HCT116 (cell line): ENCODE measurements at regions not wholly inside any gene's neighbourhood (a gene's known extent, or its start where the extent isn't known, plus 50 kb on each side); places are given as distances from the start of the nearest gene placed in this dataset.
"Not testable (repeated sequence)": the region's sequence is repeated elsewhere in the genome, so short reads cannot be mapped to it uniquely, and the experiment has no call there.

Source experiments
- ATAC-seq: fragments of 200-7000 bp; cut with Tn5 transposase; 2 replicates; pipeline ENCODE4 v1.9.1; 2020; ENCODE audit warnings: mild to moderate bottlenecking, moderate library complexity
- BruUV-seq: library from RNA; stranded (reverse); fragments of 400-500 nt; replicated peaks from 2 replicates; lab custom pipeline; 2021; lab: Mats Ljungman, UMichigan
- CTCF ChIA-PET: fragments of 300-600 bp; sonication (Branson Sonifier 250); formaldehyde crosslinking; loops from one replicate; lab custom pipeline; 2021; ENCODE audit warnings: antibody characterized with exemption; lab: Charles Lee
- POLR2A ChIA-PET: fragments of 300-600, 350-600 bp; sonication (Branson Sonifier 250); formaldehyde crosslinking; loops from one replicate; lab custom pipeline; 2021; ENCODE audit warnings: antibody characterized with exemption; lab: Charles Lee
- RAD21 ChIA-PET, 2 experiments: fragments of 300-600 bp; sonication (Branson Sonifier 250); formaldehyde crosslinking; loops; one replicate each; lab custom pipeline; 2023; ENCODE audit warnings: low total read pairs in 2 of 2; ENCODE audit not compliant: uncharacterized antibody in 2 of 2, unreplicated experiment in 2 of 2, low non-redundant PET in 1 of 2; lab: Charles Lee
- DNase-seq: peaks from one replicate; pipeline ENCODE4 v3.0.0-alpha.2; 2010; ENCODE audit warnings: low read depth, low spot score
- H2AFZ ChIP-seq: fragments of 200-600 bp; shearing (Covaris generic), sonication (generic); 2 replicates; pipeline ENCODE4 v1.6.1; 2017; ENCODE audit warnings: low read depth, mixed run types, mixed read lengths, antibody characterized with exemption, low read length; ENCODE audit not compliant: poor library complexity, severe bottlenecking
- H3K27ac ChIP-seq: 2 replicates; pipeline ENCODE4 v1.5.1; 2012; ENCODE audit warnings: low read depth, low read length
- H3K27me3 ChIP-seq: fragments of 200-600 bp; sonication (generic); 2 replicates; pipeline ENCODE4 v1.6.1; 2016; ENCODE audit warnings: mixed run types, low read length, mixed read lengths; ENCODE audit not compliant: insufficient read depth
- H3K36me3 ChIP-seq, 2 experiments: fragments of 200-500 bp in 1 of 2; fragments of 200-600 bp in 1 of 2; sonication (Bioruptor generic) in 1 of 2; sonication (generic) in 1 of 2; 2 replicates each; pipeline versions ENCODE4 v1.5.1 to v1.6.1; 2014 to 2016; ENCODE audit warnings: low read length in 2 of 2, inconsistent platforms in 1 of 2, mixed read lengths in 1 of 2, mixed run types in 1 of 2; ENCODE audit not compliant: insufficient read depth in 2 of 2, control insufficient read depth in 1 of 2
- H3K4me1 ChIP-seq, 2 experiments: fragments of 200-600 bp in 1 of 2; sonication (generic) in 1 of 2; 2 replicates each; pipeline versions ENCODE4 v1.5.1 to v1.6.1; 2012 to 2017; ENCODE audit warnings: low read length in 2 of 2, inconsistent platforms in 1 of 2, mild to moderate bottlenecking in 1 of 2, mixed read lengths in 1 of 2, mixed run types in 1 of 2, moderate library complexity in 1 of 2; ENCODE audit not compliant: insufficient read depth in 2 of 2, control insufficient read depth in 1 of 2
- H3K4me2 ChIP-seq: fragments of 200-600 bp; sonication (generic); 2 replicates; pipeline ENCODE4 v1.6.1; 2017; ENCODE audit warnings: mixed run types, low read length, mixed read lengths
- H3K4me3 ChIP-seq, 2 experiments: fragments of 200-600 bp in 1 of 2; sonication (generic) in 1 of 2; replicated peaks in 1 of 2; 2 replicates each; pipeline ENCODE4 v1.5.1; 2011 to 2016; ENCODE audit warnings: low read length in 2 of 2, control low read depth in 1 of 2, low read depth in 1 of 2, mild to moderate bottlenecking in 1 of 2, mixed read lengths in 1 of 2, mixed run types in 1 of 2
- H3K79me2 ChIP-seq: fragments of 200-600 bp; sonication (generic); 2 replicates; pipeline ENCODE4 v1.6.1; 2017; ENCODE audit warnings: mild to moderate bottlenecking, mixed run types, low read length, moderate library complexity, mixed read lengths; ENCODE audit not compliant: insufficient read depth
- H3K9ac ChIP-seq: fragments of 200-600 bp; sonication (generic); 2 replicates; pipeline ENCODE4 v1.6.1; 2016; ENCODE audit warnings: low read length, mixed read lengths
- H3K9me2 ChIP-seq: fragments of 200-600 bp; sonication (generic), shearing (Covaris generic); 2 replicates; pipeline ENCODE4 v1.6.1; 2017; ENCODE audit warnings: mixed run types, mild to moderate bottlenecking, moderate library complexity; ENCODE audit not compliant: insufficient read depth
- H3K9me3 ChIP-seq, 2 experiments: fragments of 200-500 bp in 1 of 2; fragments of 200-600 bp in 1 of 2; sonication (Bioruptor generic) in 1 of 2; sonication (generic) in 1 of 2; 2 replicates each; pipeline ENCODE4 v1.6.1; 2014 to 2017; ENCODE audit warnings: low read length in 2 of 2, mixed read lengths in 2 of 2, inconsistent platforms in 1 of 2, low read depth in 1 of 2, mild to moderate bottlenecking in 1 of 2, mixed run types in 1 of 2, moderate library complexity in 1 of 2; ENCODE audit not compliant: control insufficient read depth in 1 of 2, insufficient read depth in 1 of 2
- H4K20me1 ChIP-seq: fragments of 200-600 bp; sonication (generic), shearing (Covaris generic); 2 replicates; pipeline ENCODE4 v1.6.1; 2017; ENCODE audit warnings: mixed run types, mild to moderate bottlenecking, moderate library complexity; ENCODE audit not compliant: insufficient read depth
- CTCF ChIP-seq, 3 experiments: fragments of 200-600 bp in 1 of 3; sonication (generic) in 1 of 3; IDR thresholded peaks in 2 of 3; conservative IDR thresholded peaks in 1 of 3; 2 replicates each; pipeline ENCODE4 v1.5.1; 2012 to 2017; ENCODE audit warnings: low read depth in 2 of 3, low read length in 2 of 3, antibody characterized with exemption in 1 of 3, borderline replicate concordance in 1 of 3, control low read depth in 1 of 3, mild to moderate bottlenecking in 1 of 3, mixed read lengths in 1 of 3, mixed run types in 1 of 3, moderate library complexity in 1 of 3; ENCODE audit not compliant: insufficient read depth in 1 of 3
- EGR1 ChIP-seq: IDR thresholded peaks from 2 replicates; pipeline ENCODE4 v1.6.1; 2012; ENCODE audit warnings: low read depth
- EZH2 ChIP-seq: fragments of 200-600 bp; sonication (generic); IDR thresholded peaks from 2 replicates; pipeline ENCODE4 v1.6.1; 2017; ENCODE audit warnings: antibody characterized with exemption, mixed run types
- FOSL1 ChIP-seq: IDR thresholded peaks from 2 replicates; pipeline ENCODE4 v1.6.1; 2012; ENCODE audit warnings: low read depth
- JUND ChIP-seq: IDR thresholded peaks from 2 replicates; pipeline ENCODE4 v1.6.1; 2012
- MAX ChIP-seq: IDR thresholded peaks from 2 replicates; pipeline ENCODE4 v1.6.1; 2012
- SP1 ChIP-seq: IDR thresholded peaks from 2 replicates; pipeline ENCODE4 v1.6.1; 2012; ENCODE audit warnings: low read depth
- TCF7L2 ChIP-seq: IDR thresholded peaks from 2 replicates; pipeline ENCODE4 v1.7.0; 2011; ENCODE audit warnings: borderline replicate concordance, inconsistent platforms; ENCODE audit not compliant: insufficient read depth, insufficient read length; ENCODE audit errors: extremely low read depth
- YY1 ChIP-seq: IDR thresholded peaks from 2 replicates; pipeline ENCODE4 v1.6.1; 2011; ENCODE audit warnings: low read length, low read depth, moderate library complexity, mild to moderate bottlenecking; ENCODE audit not compliant: insufficient replicate concordance; ENCODE audit errors: extremely low read depth
- ZBTB33 ChIP-seq: IDR thresholded peaks from 2 replicates; pipeline ENCODE4 v1.6.1; 2011; ENCODE audit warnings: mild to moderate bottlenecking, low read length, moderate library complexity; ENCODE audit not compliant: insufficient replicate concordance; ENCODE audit errors: extremely low read depth
- intact Hi-C: fragments of 100-400 bp; cut with micrococcal nuclease; formaldehyde crosslinking; loops from 2 replicates; pipeline ENCODE4 v1.10.0; 2022

- no TSS peak for BruUV-seq
- Histone ChIP-seq H3K36me3 (no peaks in the 10 kb centered on the region), H3K4me1 (no peaks in the 10 kb centered on the region), H2AFZ (no peak overlapping the region), H3K27me3 (no peaks in the 10 kb centered on the region), H3K4me3 (no peak overlapping the region), H4K20me1 (no peaks in the 10 kb centered on the region), H3K9me3 (no peaks in the 10 kb centered on the region), H3K4me2 (no peak overlapping the region), H3K27ac (no peak overlapping the region), H3K9me2 (no peaks in the 10 kb centered on the region), H3K79me2 (no peaks in the 10 kb centered on the region), H3K9ac (no peak overlapping the region)
- DNase-seq (no peak), ATAC-seq (no peak)
- ChIA-PET POLR2A (no interaction called here), RAD21 (no interaction called here), CTCF (no interaction called here)
- intact Hi-C loops, result no loop called here
- no peak for TF ChIP-seq EZH2
Observed at GRCh38 chr2:220601674-220602073, 970.4 kb downstream of the EPHA4 start.

- H3K4me2 ChIP-seq, ATAC-seq, H3K79me2 ChIP-seq, POLR2A ChIA-PET, H3K4me3 ChIP-seq, H3K36me3 ChIP-seq, H3K9me3 ChIP-seq, CTCF ChIA-PET, H3K27me3 ChIP-seq, H3K9me2 ChIP-seq, H2AFZ ChIP-seq, DNase-seq, H3K9ac ChIP-seq, BruUV-seq, intact Hi-C loops, H4K20me1 ChIP-seq, H3K4me1 ChIP-seq, RAD21 ChIA-PET, H3K27ac ChIP-seq: not testable (repeated sequence)
Observed at GRCh38 chr2:220613004-220613403, 959.1 kb downstream of the EPHA4 start.

- Histone ChIP-seq H3K27me3 (no peaks in the 10 kb centered on the region), H3K4me1 (peaks cover 0 to 1% of the 10 kb centered on the region in 2 experiments; a peak in 1 of 4 replicates), H2AFZ (no peak overlapping the region), H4K20me1 (no peaks in the 10 kb centered on the region), H3K9ac (no peak overlapping the region), H3K4me3 (no peak overlapping the region), H3K9me3 (no peaks in the 10 kb centered on the region), H3K36me3 (no peaks in the 10 kb centered on the region), H3K9me2 (no peaks in the 10 kb centered on the region), H3K27ac (no peak overlapping the region), H3K79me2 (no peaks in the 10 kb centered on the region), H3K4me2 (no peak overlapping the region)
- intact Hi-C loops, result no loop called here
- DNase-seq, result no peak
- BruUV-seq, result no TSS peak
- ChIA-PET RAD21 (no interaction called here), POLR2A (no interaction called here), CTCF (no interaction called here)
- no peak for ATAC-seq
- TF ChIP-seq ZBTB33 (no peak), YY1 (no peak), TCF7L2 (no peak), SP1 (no peak), JUND (no peak), FOSL1 (no peak), EGR1 (no peak), MAX (no peak), CTCF (IDR thresholded peaks at IDR 0.05 in 2 of 3, conservative IDR thresholded peaks at IDR 0.05 in 1 of 3; ENCODE audit: borderline replicate concordance in 1 of 3, insufficient read depth in 1 of 3, low read depth in 2 of 3, low read length in 2 of 3) (no peak)
Observed at GRCh38 chr2:220614064-220614463, 958.0 kb downstream of the EPHA4 start.
